Loucy (cell line): ENCODE measurements at regions not wholly inside any gene's neighbourhood (a gene's known extent, or its start where the extent isn't known, plus 50 kb on each side); places are given as distances from the start of the nearest gene placed in this dataset.

ENCODE experiments used
- EZH2phosphoT487 ChIP-seq: fragments of 200-600 bp; IDR thresholded peaks from 2 replicates; pipeline ENCODE4 v1.6.1; 2018; ENCODE audit warnings: antibody characterized with exemption, mild to moderate bottlenecking, moderate library complexity, borderline replicate concordance
- TF ChIP-seq, protein P1 (sequence below): fragments of 200-600 bp; sonication (generic); conservative IDR thresholded peaks from 2 replicates; pipeline ENCODE4 v1.5.1; 2014; ENCODE audit warnings: mild to moderate bottlenecking, antibody characterized with exemption, low read length

DNA sequence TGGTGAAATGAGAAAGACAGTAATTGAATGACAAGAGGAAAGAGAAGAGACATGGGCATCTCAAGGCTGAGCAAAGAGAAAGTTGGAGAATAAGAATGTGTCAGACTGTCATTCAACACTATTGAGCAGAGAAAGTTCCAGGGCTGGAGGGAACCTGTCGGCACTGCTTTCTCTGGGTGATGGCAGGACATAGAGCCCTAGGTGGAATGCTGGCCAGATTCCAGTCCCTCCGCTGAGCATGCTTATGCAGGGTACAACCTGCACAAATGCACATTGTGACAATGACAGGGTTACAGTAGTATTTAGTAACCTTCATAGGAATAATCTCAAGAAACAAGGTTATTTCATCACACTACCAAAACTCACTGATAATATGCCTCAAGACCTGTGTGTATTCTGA lies 582.8 kb downstream of the ADCYAP1 start:
- TF ChIP-seq, protein P1, sequence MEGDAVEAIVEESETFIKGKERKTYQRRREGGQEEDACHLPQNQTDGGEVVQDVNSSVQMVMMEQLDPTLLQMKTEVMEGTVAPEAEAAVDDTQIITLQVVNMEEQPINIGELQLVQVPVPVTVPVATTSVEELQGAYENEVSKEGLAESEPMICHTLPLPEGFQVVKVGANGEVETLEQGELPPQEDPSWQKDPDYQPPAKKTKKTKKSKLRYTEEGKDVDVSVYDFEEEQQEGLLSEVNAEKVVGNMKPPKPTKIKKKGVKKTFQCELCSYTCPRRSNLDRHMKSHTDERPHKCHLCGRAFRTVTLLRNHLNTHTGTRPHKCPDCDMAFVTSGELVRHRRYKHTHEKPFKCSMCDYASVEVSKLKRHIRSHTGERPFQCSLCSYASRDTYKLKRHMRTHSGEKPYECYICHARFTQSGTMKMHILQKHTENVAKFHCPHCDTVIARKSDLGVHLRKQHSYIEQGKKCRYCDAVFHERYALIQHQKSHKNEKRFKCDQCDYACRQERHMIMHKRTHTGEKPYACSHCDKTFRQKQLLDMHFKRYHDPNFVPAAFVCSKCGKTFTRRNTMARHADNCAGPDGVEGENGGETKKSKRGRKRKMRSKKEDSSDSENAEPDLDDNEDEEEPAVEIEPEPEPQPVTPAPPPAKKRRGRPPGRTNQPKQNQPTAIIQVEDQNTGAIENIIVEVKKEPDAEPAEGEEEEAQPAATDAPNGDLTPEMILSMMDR: no peak
- no peak for TF ChIP-seq EZH2phosphoT487
